ENCODE measurements at regions not wholly inside any gene's neighbourhood (a gene's known extent, or its start where the extent isn't known, plus 50 kb on each side); places are given as distances from the start of the nearest gene placed in this dataset.

- intact Hi-C loops (cut with DNase I; ENCODE audit: low total_unique reads) = no loop called here
- Histone ChIP-seq H3K4me3 (no peak overlapping the region), H3K27me3 (no peaks in the 10 kb centered on the region), H3K4me1 (no peaks in the 10 kb centered on the region), H3K36me3 (ENCODE audit: low read depth, missing control alignments) (no peaks in the 10 kb centered on the region), H3K9me3 (no peaks in the 10 kb centered on the region), H3K27ac (no peak overlapping the region)
- TF ChIP-seq POLR2A (IDR thresholded peaks at IDR 0.05) (no peak), CTCF (IDR thresholded peaks at IDR 0.05) (no peak)
- DNase-seq = no peak
- WGBS, 2 donors = 90 to 91% methylated on average over 7 of the region's 7 CpGs
Measured at GRCh38 chr2:819601-820000, 131.0 kb upstream of the SNTG2 start.

GRCh38 chr2:819121-819520 lies 131.5 kb upstream of the SNTG2 start:
- Histone ChIP-seq H3K36me3 (ENCODE audit: low read depth, missing control alignments) (no peaks in the 10 kb centered on the region), H3K4me3 (no peak overlapping the region), H3K9me3 (no peaks in the 10 kb centered on the region), H3K27ac (no peak overlapping the region), H3K27me3 (no peaks in the 10 kb centered on the region), H3K4me1 (no peaks in the 10 kb centered on the region)
- TF ChIP-seq POLR2A (IDR thresholded peaks at IDR 0.05) = no peak
- no peak for TF ChIP-seq CTCF (IDR thresholded peaks at IDR 0.05)
- WGBS, 2 donors = 93 to 94% methylated on average over 12 of the region's 12 CpGs
- intact Hi-C loops (cut with DNase I; ENCODE audit: low total_unique reads) = no loop called here
- no peak for DNase-seq

- no peaks in the 10 kb centered on the region for H3K4me1 ChIP-seq
- 83 to 94% methylated on average over 6 of the region's 6 CpGs for WGBS, 2 donors
- no peak for DNase-seq
Measured at GRCh38 chr2:817336-818015, 133.2 kb upstream of the SNTG2 start.

GRCh38 chr2:816278-816677 lies 134.4 kb upstream of the SNTG2 start:
- H3K27me3 ChIP-seq = no peaks in the 10 kb centered on the region
- WGBS, 2 donors = 87 to 88% methylated on average over 4 to 5 of the region's 5 CpGs
- no peak overlapping the region for H3K4me3 ChIP-seq
- no peaks in the 10 kb centered on the region for H3K9me3 ChIP-seq
- H3K27ac ChIP-seq = no peak overlapping the region
- no peaks in the 10 kb centered on the region for H3K4me1 ChIP-seq
- no peaks in the 10 kb centered on the region for H3K36me3 ChIP-seq (ENCODE audit: low read depth, missing control alignments)
- intact Hi-C loops (cut with DNase I; ENCODE audit: low total_unique reads) = no loop called here
- no peak for TF ChIP-seq CTCF (IDR thresholded peaks at IDR 0.05)
- no peak for TF ChIP-seq POLR2A (IDR thresholded peaks at IDR 0.05)
- no peak for DNase-seq

More at GRCh38 chr2:817336-818015, 133.2 kb upstream of the SNTG2 start:
- Histone ChIP-seq H3K27ac (no peak overlapping the region), H3K27me3 (no peaks in the 10 kb centered on the region), H3K36me3 (ENCODE audit: low read depth, missing control alignments) (no peaks in the 10 kb centered on the region), H3K4me3 (no peak overlapping the region), H3K9me3 (no peaks in the 10 kb centered on the region)
- TF ChIP-seq POLR2A (IDR thresholded peaks at IDR 0.05) = no peak
- TF ChIP-seq CTCF (IDR thresholded peaks at IDR 0.05) = no peak
- intact Hi-C loops (cut with DNase I; ENCODE audit: low total_unique reads) = no loop called here

- TF ChIP-seq CTCF (IDR thresholded peaks at IDR 0.05) = no peak
- TF ChIP-seq POLR2A (IDR thresholded peaks at IDR 0.05) = no peak
- no peaks in the 10 kb centered on the region for H3K36me3 ChIP-seq (ENCODE audit: low read depth, missing control alignments)
- H3K27ac ChIP-seq = no peak overlapping the region
- H3K4me3 ChIP-seq = no peak overlapping the region
- no peak for DNase-seq
- H3K27me3 ChIP-seq = no peaks in the 10 kb centered on the region
- 80 to 85% methylated on average over 1 of the region's 1 CpG for WGBS, 2 donors
- H3K4me1 ChIP-seq = no peaks in the 10 kb centered on the region
- H3K9me3 ChIP-seq = no peaks in the 10 kb centered on the region
- intact Hi-C loops (cut with DNase I; ENCODE audit: low total_unique reads) = no loop called here
Measured at GRCh38 chr2:810397-810796, 133.2 kb upstream of the TMEM18 start.
